Erythroblast (primary cell): ENCODE measurements at regions not wholly inside any gene's neighbourhood (a gene's known extent, or its start where the extent isn't known, plus 50 kb on each side); places are given as distances from the start of the nearest gene placed in this dataset.

Experiments used
- GATA1 ChIP-seq: IDR thresholded peaks from 2 replicates; pipeline ENCODE4 v1.6.1; 2011; ENCODE audit warnings: low read depth, mild to moderate bottlenecking, control low read depth, low read length, moderate library complexity
- POLR2A ChIP-seq: IDR thresholded peaks from 2 replicates; pipeline ENCODE4 v1.6.1; 2011; ENCODE audit warnings: mild to moderate bottlenecking, low read length

- no peak for TF ChIP-seq POLR2A
- no peak for TF ChIP-seq GATA1
Measured at GRCh38 chr6:93048381-93048780, 371.0 kb downstream of the EPHA7 start.
